ENCODE measurements at regions not wholly inside any gene's neighbourhood (a gene's known extent, or its start where the extent isn't known, plus 50 kb on each side); places are given as distances from the start of the nearest gene placed in this dataset.

DNA sequence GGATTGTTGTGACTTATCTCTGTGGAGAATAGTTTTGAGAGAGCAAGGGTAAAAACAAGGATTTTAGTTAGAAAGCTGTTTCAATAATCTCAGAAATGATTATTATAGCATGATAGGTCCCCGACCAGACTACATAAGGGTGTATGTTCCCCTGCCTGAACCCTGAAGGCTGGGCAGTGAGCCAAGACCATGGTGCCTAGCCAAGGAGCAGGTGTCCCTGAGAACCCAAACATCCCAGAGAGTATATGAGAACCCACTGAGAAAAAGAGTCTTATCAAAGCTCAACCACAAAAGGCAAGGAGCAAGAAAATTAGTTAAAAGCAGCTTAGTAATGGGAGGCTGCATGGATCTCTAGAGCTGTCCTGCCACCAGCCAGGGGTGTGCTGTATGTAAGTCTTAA lies 94.9 kb upstream of the UNC5C start:
- POLR2A ChIA-PET, result no interaction called here
- Histone ChIP-seq H3K27me3 (replicated peaks in 1 of 2; ENCODE audit: control insufficient read depth in 2 of 2, extremely low read depth in 1 of 2, insufficient read depth in 2 of 2, low read length in 1 of 2) (no peaks in the 10 kb centered on the region), H3K4me1 (ENCODE audit: control insufficient read depth in 1 of 2, extremely low read depth in 1 of 2, insufficient read depth in 2 of 2, low read length in 2 of 2) (no peaks in the 10 kb centered on the region), H3K9me3 (no peaks in the 10 kb centered on the region), H3K4me3 (ENCODE audit: control insufficient read depth in 1 of 2, extremely low read depth in 1 of 2, low read length in 1 of 2) (no peak overlapping the region), H3K27ac (ENCODE audit: low read length) (no peak overlapping the region), H3K36me3 (ENCODE audit: control insufficient read depth in 2 of 2, extremely low read depth in 1 of 2, insufficient read depth in 1 of 2, low read length in 1 of 2) (no peaks in the 10 kb centered on the region)
- no peaks in the 10 kb centered on the region for H3K4me1 Mint-ChIP-seq
- no peaks in the 10 kb centered on the region for H3K36me3 Mint-ChIP-seq
- H3K27ac Mint-ChIP-seq, result no peak overlapping the region
- no peak for ATAC-seq (replicated peaks in 1 of 4)
- CTCF ChIA-PET, result no interaction called here
- H3K27me3 Mint-ChIP-seq, result no peaks in the 10 kb centered on the region
- H3K9me3 Mint-ChIP-seq, result no peaks in the 10 kb centered on the region
- no peak for DNase-seq
- H3K4me3 Mint-ChIP-seq, result no peak overlapping the region
- WGBS (ENCODE audit: insufficient coverage), result no CpG with 5 or more reads among the region's 1 CpG

DNA sequence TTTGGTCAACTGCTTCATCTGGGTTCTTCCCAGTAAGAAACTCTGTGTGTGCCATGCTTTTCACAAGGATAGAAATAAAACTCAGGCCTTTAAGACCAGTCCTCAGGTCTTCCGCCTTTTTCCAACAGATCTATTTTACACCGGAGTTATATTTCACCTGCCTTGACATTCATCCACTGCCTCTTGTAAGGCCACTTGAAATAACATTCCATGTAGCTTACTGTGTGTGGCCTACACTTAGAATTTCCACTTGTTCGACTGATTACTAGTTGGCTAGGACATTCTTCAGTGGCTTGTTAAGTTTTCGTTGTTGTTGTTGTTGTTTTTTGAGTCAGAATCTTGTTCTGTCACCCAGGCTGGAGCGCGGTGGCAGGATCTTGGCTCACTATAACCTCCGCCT lies 92.8 kb upstream of the UNC5C start:
- ChIA-PET POLR2A (no interaction called here), CTCF (no interaction called here)
- Mint-ChIP-seq H3K4me3 (no peak overlapping the region), H3K27me3 (no peaks in the 10 kb centered on the region), H3K9me3 (no peaks in the 10 kb centered on the region), H3K36me3 (no peaks in the 10 kb centered on the region), H3K4me1 (no peaks in the 10 kb centered on the region), H3K27ac (no peak overlapping the region)
- H3K36me3 ChIP-seq (ENCODE audit: control insufficient read depth in 2 of 2, extremely low read depth in 1 of 2, insufficient read depth in 1 of 2, low read length in 1 of 2), result no peaks in the 10 kb centered on the region
- WGBS (ENCODE audit: insufficient coverage), result 100% methylated on average over 5 of the region's 7 CpGs
- H3K4me1 ChIP-seq (ENCODE audit: control insufficient read depth in 1 of 2, extremely low read depth in 1 of 2, insufficient read depth in 2 of 2, low read length in 2 of 2), result no peaks in the 10 kb centered on the region
- ATAC-seq (replicated peaks in 1 of 4), result no peak
- no peak for DNase-seq
- no peaks in the 10 kb centered on the region for H3K27me3 ChIP-seq (replicated peaks in 1 of 2; ENCODE audit: control insufficient read depth in 2 of 2, extremely low read depth in 1 of 2, insufficient read depth in 2 of 2, low read length in 1 of 2)
- no peak overlapping the region for H3K4me3 ChIP-seq (ENCODE audit: control insufficient read depth in 1 of 2, extremely low read depth in 1 of 2, low read length in 1 of 2)
- no peak overlapping the region for H3K27ac ChIP-seq (ENCODE audit: low read length)
- H3K9me3 ChIP-seq, result no peaks in the 10 kb centered on the region

DNA sequence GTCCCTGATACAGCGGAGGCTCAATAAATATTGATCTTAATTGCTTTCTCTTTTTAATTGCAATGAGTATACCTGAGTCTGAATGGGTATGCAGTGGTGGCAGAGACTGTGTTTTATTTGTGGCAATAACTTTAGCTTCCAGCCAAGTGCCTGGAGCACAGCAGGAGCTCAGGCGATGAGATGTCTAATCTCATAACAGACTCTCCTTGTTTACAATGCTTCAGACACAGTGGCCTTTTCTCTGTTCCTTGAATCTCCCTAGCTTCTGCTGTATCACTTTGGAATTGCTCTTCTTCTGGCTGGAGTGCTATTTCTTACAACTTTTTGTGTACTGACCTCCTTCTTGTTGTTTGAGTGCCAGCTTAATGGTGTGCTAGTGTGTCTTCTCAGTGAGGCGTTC lies 91.5 kb upstream of the UNC5C start:
- H3K4me3 ChIP-seq (ENCODE audit: control insufficient read depth in 1 of 2, extremely low read depth in 1 of 2, low read length in 1 of 2), result no peak overlapping the region
- ChIA-PET CTCF (no interaction called here), POLR2A (no interaction called here)
- Mint-ChIP-seq H3K9me3 (no peaks in the 10 kb centered on the region), H3K27ac (no peak overlapping the region), H3K4me1 (no peaks in the 10 kb centered on the region), H3K36me3 (no peaks in the 10 kb centered on the region), H3K27me3 (no peaks in the 10 kb centered on the region), H3K4me3 (no peak overlapping the region)
- H3K36me3 ChIP-seq (ENCODE audit: control insufficient read depth in 2 of 2, extremely low read depth in 1 of 2, insufficient read depth in 1 of 2, low read length in 1 of 2), result no peaks in the 10 kb centered on the region
- ATAC-seq (replicated peaks in 1 of 4) (no peak), DNase-seq (no peak)
- 100% methylated on average over 1 of the region's 3 CpGs for WGBS (ENCODE audit: insufficient coverage)
- no peaks in the 10 kb centered on the region for H3K27me3 ChIP-seq (replicated peaks in 1 of 2; ENCODE audit: control insufficient read depth in 2 of 2, extremely low read depth in 1 of 2, insufficient read depth in 2 of 2, low read length in 1 of 2)
- no peak overlapping the region for H3K27ac ChIP-seq (ENCODE audit: low read length)
- H3K9me3 ChIP-seq, result no peaks in the 10 kb centered on the region
- H3K4me1 ChIP-seq (ENCODE audit: control insufficient read depth in 1 of 2, extremely low read depth in 1 of 2, insufficient read depth in 2 of 2, low read length in 2 of 2), result no peaks in the 10 kb centered on the region

DNA sequence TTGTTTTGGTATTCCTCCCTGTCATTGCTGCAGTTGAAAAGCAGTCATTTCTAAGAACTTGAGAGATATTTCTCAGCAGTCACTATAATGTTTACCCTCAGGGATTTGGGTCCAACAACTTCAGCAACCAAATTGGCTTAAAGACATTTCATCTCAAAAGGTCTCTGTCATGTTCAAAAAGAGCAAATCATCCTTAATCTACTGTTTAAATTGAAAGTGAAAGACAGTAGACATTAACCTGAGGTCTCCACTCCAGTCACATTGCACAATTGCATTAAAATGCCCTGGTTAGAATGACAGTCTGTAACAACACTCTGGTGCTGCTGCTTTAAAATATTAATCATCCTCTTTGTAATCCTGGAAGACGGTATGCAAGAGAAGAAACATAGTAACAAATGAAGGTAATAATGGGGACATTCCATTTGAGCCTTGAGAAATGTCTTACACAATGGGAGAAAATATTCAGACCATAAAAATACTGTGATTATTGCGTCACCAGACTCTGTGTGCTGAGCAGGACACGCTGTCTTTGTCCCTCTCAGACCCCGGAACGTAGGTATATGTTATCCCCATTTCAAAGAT lies 90.2 kb upstream of the UNC5C start:
- no peaks in the 10 kb centered on the region for H3K36me3 Mint-ChIP-seq
- no peaks in the 10 kb centered on the region for H3K27me3 Mint-ChIP-seq
- ChIA-PET CTCF (interaction anchor here in 1 of 2 donors (0.6 kb wide), 1 partner anchor 66 kb away, joined by 3 read pairs; no protein-coding TSS in a partner anchor), POLR2A (no interaction called here)
- no peak for ATAC-seq (replicated peaks in 1 of 4)
- H3K27ac Mint-ChIP-seq, result no peak overlapping the region
- Histone ChIP-seq H3K4me1 (ENCODE audit: control insufficient read depth in 1 of 2, extremely low read depth in 1 of 2, insufficient read depth in 2 of 2, low read length in 2 of 2) (no peaks in the 10 kb centered on the region), H3K27me3 (replicated peaks in 1 of 2; ENCODE audit: control insufficient read depth in 2 of 2, extremely low read depth in 1 of 2, insufficient read depth in 2 of 2, low read length in 1 of 2) (no peaks in the 10 kb centered on the region), H3K36me3 (ENCODE audit: control insufficient read depth in 2 of 2, extremely low read depth in 1 of 2, insufficient read depth in 1 of 2, low read length in 1 of 2) (no peaks in the 10 kb centered on the region), H3K27ac (ENCODE audit: low read length) (no peak overlapping the region), H3K4me3 (ENCODE audit: control insufficient read depth in 1 of 2, extremely low read depth in 1 of 2, low read length in 1 of 2) (no peak overlapping the region), H3K9me3 (no peaks in the 10 kb centered on the region)
- H3K4me3 Mint-ChIP-seq, result no peak overlapping the region
- H3K9me3 Mint-ChIP-seq, result peaks cover 0 to 5% (median 0%) of the 10 kb centered on the region in 3 donors
- DNase-seq, result no peak
- WGBS (ENCODE audit: insufficient coverage), result 82% methylated on average over 4 of the region's 5 CpGs
- no peaks in the 10 kb centered on the region for H3K4me1 Mint-ChIP-seq

DNA sequence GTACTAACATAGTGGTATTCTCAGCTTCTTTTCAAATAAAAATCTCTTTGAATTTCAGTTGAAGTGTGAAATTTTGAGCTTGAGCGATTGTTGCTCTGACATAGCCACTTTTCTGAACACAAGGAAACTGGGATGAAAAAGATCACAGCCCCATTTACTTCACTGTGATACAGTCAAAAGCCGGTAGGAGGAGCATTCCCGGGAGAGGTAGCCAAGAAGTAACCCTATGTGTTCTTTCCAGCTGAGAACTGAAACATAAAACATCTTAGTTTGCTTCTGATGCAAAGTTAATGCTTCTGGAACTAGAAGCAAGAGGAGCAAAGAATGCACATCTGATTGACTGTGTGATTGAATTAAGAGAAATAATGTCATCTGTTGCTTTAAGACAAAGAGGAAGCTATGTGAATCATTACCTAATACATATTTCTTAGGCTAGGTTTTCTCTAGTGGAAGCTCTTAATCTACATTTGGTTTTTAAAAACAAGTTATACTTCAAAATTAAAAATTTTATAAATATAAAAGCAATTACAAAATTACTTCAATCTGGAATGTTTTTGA lies 88.3 kb upstream of the UNC5C start:
- no peak for ATAC-seq (replicated peaks in 1 of 4)
- DNase-seq, result no peak
- no peaks in the 10 kb centered on the region for H3K36me3 Mint-ChIP-seq
- no peaks in the 10 kb centered on the region for H3K27me3 Mint-ChIP-seq
- Histone ChIP-seq H3K36me3 (ENCODE audit: control insufficient read depth in 2 of 2, extremely low read depth in 1 of 2, insufficient read depth in 1 of 2, low read length in 1 of 2) (no peaks in the 10 kb centered on the region), H3K4me1 (ENCODE audit: control insufficient read depth in 1 of 2, extremely low read depth in 1 of 2, insufficient read depth in 2 of 2, low read length in 2 of 2) (no peaks in the 10 kb centered on the region), H3K27me3 (replicated peaks in 1 of 2; ENCODE audit: control insufficient read depth in 2 of 2, extremely low read depth in 1 of 2, insufficient read depth in 2 of 2, low read length in 1 of 2) (no peaks in the 10 kb centered on the region), H3K9me3 (no peaks in the 10 kb centered on the region), H3K27ac (ENCODE audit: low read length) (no peak overlapping the region), H3K4me3 (ENCODE audit: control insufficient read depth in 1 of 2, extremely low read depth in 1 of 2, low read length in 1 of 2) (no peak overlapping the region)
- H3K9me3 Mint-ChIP-seq, result peaks cover 0 to 5% (median 0%) of the 10 kb centered on the region in 3 donors
- WGBS (ENCODE audit: insufficient coverage), result 83% methylated on average over 2 of the region's 3 CpGs
- ChIA-PET POLR2A (no interaction called here), CTCF (no interaction called here)
- no peak overlapping the region for H3K4me3 Mint-ChIP-seq
- no peak overlapping the region for H3K27ac Mint-ChIP-seq
- H3K4me1 Mint-ChIP-seq, result no peaks in the 10 kb centered on the region

DNA sequence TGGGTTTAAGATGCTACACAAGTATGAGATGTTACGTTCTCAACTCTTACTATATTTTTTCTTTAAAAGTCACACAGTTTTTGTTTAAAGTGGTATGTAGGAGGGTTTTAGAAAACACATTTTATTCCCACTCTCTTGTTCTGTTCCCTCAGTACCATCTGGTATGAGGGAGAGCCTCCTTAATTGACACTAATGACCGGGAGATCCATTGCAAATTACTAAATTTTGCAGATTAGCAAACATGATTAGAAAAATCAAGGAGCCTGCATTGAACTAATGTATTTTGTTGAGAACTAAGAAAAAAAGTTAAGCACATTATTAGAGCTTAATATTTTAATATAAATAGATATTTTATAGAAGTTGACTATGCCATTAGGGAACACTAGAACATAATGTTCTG lies 87.3 kb upstream of the UNC5C start:
- H3K27ac ChIP-seq (ENCODE audit: low read length), result no peak overlapping the region
- Mint-ChIP-seq H3K9me3 (peaks cover 0 to 5% (median 0%) of the 10 kb centered on the region in 3 donors), H3K27ac (no peak overlapping the region), H3K36me3 (no peaks in the 10 kb centered on the region), H3K4me3 (no peak overlapping the region), H3K4me1 (no peaks in the 10 kb centered on the region), H3K27me3 (no peaks in the 10 kb centered on the region)
- no peaks in the 10 kb centered on the region for H3K36me3 ChIP-seq (ENCODE audit: control insufficient read depth in 2 of 2, extremely low read depth in 1 of 2, insufficient read depth in 1 of 2, low read length in 1 of 2)
- no peaks in the 10 kb centered on the region for H3K27me3 ChIP-seq (replicated peaks in 1 of 2; ENCODE audit: control insufficient read depth in 2 of 2, extremely low read depth in 1 of 2, insufficient read depth in 2 of 2, low read length in 1 of 2)
- no CpG with 5 or more reads among the region's 2 CpGs for WGBS (ENCODE audit: insufficient coverage)
- H3K9me3 ChIP-seq, result no peaks in the 10 kb centered on the region
- ChIA-PET POLR2A (no interaction called here), CTCF (interaction anchor here in 1 of 2 donors (0.6 kb wide), 1 partner anchor 328 kb away, joined by 3 read pairs; no protein-coding TSS in a partner anchor)
- H3K4me3 ChIP-seq (ENCODE audit: control insufficient read depth in 1 of 2, extremely low read depth in 1 of 2, low read length in 1 of 2), result no peak overlapping the region
- ATAC-seq (replicated peaks in 1 of 4), result no peak
- no peaks in the 10 kb centered on the region for H3K4me1 ChIP-seq (ENCODE audit: control insufficient read depth in 1 of 2, extremely low read depth in 1 of 2, insufficient read depth in 2 of 2, low read length in 2 of 2)
- DNase-seq, result no peak

DNA sequence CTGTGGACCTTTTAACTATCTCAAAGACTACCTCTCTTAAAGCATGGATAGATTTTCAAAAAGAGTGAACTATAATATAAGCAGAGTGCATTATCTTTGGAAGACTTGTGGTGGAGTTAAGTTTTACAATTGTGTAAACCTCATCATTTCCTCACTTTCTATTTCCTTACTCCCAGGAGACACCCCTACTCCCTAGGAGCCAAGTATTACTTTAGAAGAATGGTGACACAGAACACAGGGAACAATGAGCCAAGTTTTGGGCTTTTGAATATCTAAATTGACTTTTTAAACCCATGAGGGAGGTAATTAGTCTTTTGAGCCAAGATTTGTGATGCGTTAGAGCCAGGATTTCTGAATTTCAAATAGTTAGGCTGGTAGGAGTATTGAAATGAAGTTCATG lies 78.9 kb upstream of the UNC5C start:
- Histone ChIP-seq H3K36me3 (ENCODE audit: control insufficient read depth in 2 of 2, extremely low read depth in 1 of 2, insufficient read depth in 1 of 2, low read length in 1 of 2) (no peaks in the 10 kb centered on the region), H3K27me3 (replicated peaks in 1 of 2; ENCODE audit: control insufficient read depth in 2 of 2, extremely low read depth in 1 of 2, insufficient read depth in 2 of 2, low read length in 1 of 2) (no peaks in the 10 kb centered on the region), H3K27ac (ENCODE audit: low read length) (no peak overlapping the region), H3K9me3 (no peaks in the 10 kb centered on the region), H3K4me3 (ENCODE audit: control insufficient read depth in 1 of 2, extremely low read depth in 1 of 2, low read length in 1 of 2) (no peak overlapping the region), H3K4me1 (ENCODE audit: control insufficient read depth in 1 of 2, extremely low read depth in 1 of 2, insufficient read depth in 2 of 2, low read length in 2 of 2) (no peaks in the 10 kb centered on the region)
- DNase-seq (no peak), ATAC-seq (replicated peaks in 1 of 4) (no peak)
- no peak overlapping the region for H3K4me3 Mint-ChIP-seq
- no peaks in the 10 kb centered on the region for H3K36me3 Mint-ChIP-seq
- no peaks in the 10 kb centered on the region for H3K27me3 Mint-ChIP-seq
- WGBS (ENCODE audit: insufficient coverage), result 100% methylated on average over 1 of the region's 1 CpG
- ChIA-PET POLR2A (no interaction called here), CTCF (no interaction called here)
- peaks cover 0 to 3% (median 0%) of the 10 kb centered on the region in 3 donors for H3K9me3 Mint-ChIP-seq
- no peaks in the 10 kb centered on the region for H3K4me1 Mint-ChIP-seq
- no peak overlapping the region for H3K27ac Mint-ChIP-seq
